ENCODE measurements at regions not wholly inside any gene's neighbourhood (a gene's known extent, or its start where the extent isn't known, plus 50 kb on each side); places are given as distances from the start of the nearest gene placed in this dataset.
"Not testable (repeated sequence)": the region's sequence is repeated elsewhere in the genome, so short reads cannot be mapped to it uniquely, and the experiment has no call there.

DNA sequence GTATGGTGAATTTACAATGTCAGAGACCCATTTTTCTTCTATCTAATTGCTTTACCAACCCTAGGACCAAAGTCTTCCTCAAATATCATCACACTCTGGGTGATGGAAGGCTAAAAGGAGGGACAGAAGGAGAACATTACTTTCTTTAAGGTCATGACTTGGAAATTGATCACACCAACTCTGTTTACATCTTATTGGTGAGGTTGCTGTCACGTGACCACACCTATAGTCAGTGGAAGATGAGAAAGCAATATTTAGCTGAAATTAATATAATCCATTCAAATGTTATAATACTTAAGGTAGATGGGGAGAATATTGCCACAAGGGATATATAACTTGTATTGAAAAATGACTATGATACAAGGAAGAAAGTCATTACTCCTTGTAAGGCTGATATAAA is 183.6 kb upstream of the SMIM30 start:
- no peak for DNase-seq (ENCODE audit: low read depth in 3 of 3)

DNA sequence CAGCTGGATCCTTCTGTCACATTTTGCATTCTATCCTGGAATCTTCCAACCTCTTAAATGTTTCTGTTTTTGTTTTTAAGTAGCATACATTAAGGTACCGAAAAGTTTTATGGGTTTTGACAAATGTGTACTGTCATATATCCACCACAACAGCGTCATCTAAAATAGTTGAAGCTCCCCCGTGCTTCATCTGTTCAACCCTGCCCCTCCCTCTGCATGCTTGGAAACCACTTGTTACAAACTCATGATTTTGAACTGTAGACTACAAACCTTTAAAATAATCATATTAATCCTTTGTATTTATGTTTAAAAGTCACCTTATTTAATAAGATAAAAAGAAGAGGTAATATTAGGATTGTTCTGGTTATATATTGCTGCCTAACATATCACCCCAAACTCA is 182.8 kb upstream of the SMIM30 start:
- DNase-seq (ENCODE audit: low read depth in 3 of 3): no peak

GRCh38 chr7:113299748-113300147 is 181.4 kb upstream of the SMIM30 start:
- no peak for DNase-seq (ENCODE audit: low read depth in 3 of 3)

GRCh38 chr7:113298501-113298900 is 180.1 kb upstream of the SMIM30 start:
- DNase-seq (ENCODE audit: low read depth in 3 of 3): no peak

GRCh38 chr7:113294750-113295149 is 176.4 kb upstream of the SMIM30 start:
- DNase-seq (ENCODE audit: low read depth in 3 of 3): no peak

DNA sequence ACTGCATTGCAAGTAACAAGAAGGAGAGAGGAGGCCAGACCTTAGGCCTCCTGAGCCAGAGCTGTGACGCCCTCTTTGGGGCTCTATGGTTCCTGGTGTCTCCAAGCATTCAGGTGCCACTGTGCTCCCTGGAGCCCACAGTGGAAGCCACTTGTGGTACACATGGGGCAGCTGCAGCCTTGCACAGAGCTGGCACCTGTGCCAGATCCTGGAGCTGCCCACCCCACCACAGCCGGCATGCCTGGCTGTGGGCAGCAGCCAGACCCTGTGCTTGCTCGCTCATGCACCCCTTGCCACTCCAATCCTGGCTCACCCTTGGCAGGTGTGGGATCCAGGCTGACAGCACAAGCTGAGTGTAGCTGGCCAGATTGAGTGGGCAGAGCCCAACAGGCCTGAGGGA is 173.8 kb upstream of the SMIM30 start:
- DNase-seq (ENCODE audit: low read depth in 3 of 3): no peak

- DNase-seq (ENCODE audit: low read depth in 3 of 3): no peak
These were observed 172.7 kb upstream of the SMIM30 start for GRCh38 chr7:113291058-113291457.

GRCh38 chr7:113289140-113289740 is 170.9 kb upstream of the SMIM30 start:
- DNase-seq (ENCODE audit: low read depth in 3 of 3): no peak

DNA sequence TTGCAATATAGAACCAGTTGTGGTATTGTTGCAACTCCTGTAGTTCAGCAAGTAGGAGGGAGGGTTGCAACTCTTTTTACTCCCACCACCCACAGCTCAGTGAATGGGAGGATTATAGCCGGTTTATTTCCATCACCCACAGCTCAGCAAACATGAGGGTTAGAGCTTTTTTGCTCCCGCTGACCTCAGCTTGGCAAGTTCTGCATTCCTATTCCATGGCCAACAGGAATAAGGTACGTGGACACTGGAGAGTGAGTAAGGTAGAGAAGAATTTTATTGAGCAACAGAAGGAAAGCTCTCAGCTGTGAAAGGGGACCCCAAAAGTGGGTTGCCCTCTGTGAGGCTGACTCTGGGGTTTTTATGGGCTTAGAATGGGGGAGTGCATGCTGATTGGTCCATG is 167.1 kb upstream of the SMIM30 start:
- DNase-seq (ENCODE audit: low read depth in 3 of 3): no peak

GRCh38 chr7:113283861-113284260 is 165.5 kb upstream of the SMIM30 start:
- DNase-seq (ENCODE audit: low read depth in 3 of 3): no peak

DNA sequence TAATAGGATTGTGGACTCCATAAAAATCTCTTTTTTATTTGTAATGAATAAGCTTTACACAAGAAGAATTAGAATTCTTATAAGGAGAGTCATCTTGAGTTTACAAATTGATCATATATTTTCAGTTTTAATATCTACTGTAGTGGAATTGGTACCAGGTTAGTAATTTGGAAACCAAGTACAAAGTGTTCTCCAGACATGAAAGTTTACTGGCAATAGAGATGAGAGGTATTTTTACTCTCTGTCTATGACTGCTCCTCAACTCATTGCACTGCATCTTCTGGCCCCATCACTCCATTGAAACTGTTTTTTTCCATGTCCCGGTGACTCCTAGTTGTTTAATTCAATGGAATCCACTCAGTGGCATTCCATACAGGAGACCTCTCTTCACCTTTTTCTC is 164.5 kb upstream of the SMIM30 start:
- DNase-seq (ENCODE audit: low read depth in 3 of 3): no peak

GRCh38 chr7:113281223-113281622 is 162.9 kb upstream of the SMIM30 start:
- no peak for DNase-seq (ENCODE audit: low read depth in 3 of 3)

DNA sequence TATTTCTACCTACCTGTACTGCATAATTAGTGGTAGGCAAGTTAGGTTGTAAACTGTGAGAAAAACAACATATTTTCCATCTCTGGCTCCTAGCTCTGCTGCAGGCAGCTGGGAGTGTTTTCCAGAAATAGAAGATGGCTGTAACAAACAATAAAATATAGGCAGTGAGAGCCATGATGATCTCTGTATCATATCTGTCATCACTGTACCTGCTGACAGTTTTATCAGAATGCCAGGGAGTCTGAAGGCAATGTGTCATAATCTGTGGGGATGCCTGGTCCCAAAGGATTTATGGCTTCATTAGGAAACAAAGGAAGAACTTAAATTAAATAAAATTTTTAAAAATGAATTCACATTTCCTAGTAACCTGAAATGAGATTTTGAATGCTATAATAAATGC is 160.9 kb upstream of the SMIM30 start:
- no peak for DNase-seq (ENCODE audit: low read depth in 3 of 3)

DNA sequence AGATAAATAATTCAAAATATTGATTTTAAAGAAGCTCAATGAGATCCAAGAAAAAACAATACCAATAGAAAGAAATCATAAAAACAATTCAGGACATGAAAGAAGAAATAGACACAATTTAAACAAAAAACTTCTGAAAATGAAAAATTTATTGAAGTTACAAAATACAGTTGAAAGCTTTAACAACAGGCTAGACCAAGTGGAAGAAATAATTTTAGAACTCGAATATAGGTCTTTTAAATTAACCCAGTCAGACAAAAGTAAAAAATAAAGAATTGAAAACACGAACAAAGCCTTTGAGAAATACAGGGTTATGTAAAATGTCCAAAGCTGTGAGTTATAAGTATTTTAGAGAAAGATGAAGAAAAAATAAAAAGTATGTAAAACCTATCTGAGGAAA is 152.4 kb upstream of the SMIM30 start:
- no peak for DNase-seq (ENCODE audit: low read depth in 3 of 3)

GRCh38 chr7:113269592-113269991 is 151.2 kb upstream of the SMIM30 start:
- DNase-seq (ENCODE audit: low read depth in 3 of 3): not testable (repeated sequence)

DNA sequence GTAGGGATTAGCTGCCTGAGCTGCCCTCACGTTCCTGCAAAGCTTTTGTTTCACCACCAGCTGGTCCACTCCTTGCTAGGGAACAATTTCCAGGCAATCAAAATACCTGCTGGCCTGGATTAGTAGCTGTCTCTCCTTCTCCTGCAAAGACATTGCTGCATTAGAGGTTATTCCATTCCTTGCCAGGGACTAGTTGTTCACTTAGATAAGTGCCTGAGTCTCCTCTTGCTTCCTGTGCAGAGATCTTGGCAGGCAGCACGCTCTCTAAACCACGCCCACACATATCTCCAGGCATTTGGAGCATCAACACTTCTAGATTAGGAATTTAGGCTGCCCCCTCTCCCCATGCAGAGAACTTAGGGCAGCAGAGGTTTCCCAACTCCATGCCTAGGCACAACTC is 150.4 kb upstream of the SMIM30 start:
- DNase-seq (ENCODE audit: low read depth in 3 of 3): no peak

GRCh38 chr7:113267885-113268284 is 149.5 kb upstream of the SMIM30 start:
- DNase-seq (ENCODE audit: low read depth in 3 of 3): no peak

- DNase-seq (ENCODE audit: low read depth in 3 of 3): no peak
These were observed 148.9 kb upstream of the SMIM30 start for GRCh38 chr7:113267271-113267670.

DNA sequence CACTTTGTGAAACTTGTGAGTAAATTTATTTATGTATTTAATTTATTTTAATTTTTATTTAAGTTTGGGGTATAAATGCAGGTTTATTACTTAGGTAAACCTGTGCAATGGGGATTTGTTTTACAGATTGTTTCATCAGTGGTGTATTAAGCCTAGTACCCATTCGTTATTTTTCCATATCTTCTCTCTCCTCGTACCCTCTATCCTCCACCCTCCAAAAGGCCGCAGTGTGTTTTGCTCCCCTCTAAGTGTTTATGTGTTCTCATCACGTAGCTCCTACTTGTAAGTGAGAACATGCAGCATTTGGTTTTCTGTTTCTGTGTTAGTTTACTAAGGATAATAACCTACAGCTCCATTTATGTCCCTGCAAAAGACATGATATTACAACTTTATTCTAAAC is 145.4 kb upstream of the SMIM30 start:
- DNase-seq (ENCODE audit: low read depth in 3 of 3): no peak

GRCh38 chr7:113263215-113263742 is 144.9 kb upstream of the SMIM30 start:
- not testable (repeated sequence) for DNase-seq (ENCODE audit: low read depth in 3 of 3)

GRCh38 chr7:113256883-113257531 is 138.7 kb upstream of the SMIM30 start:
- no peak for DNase-seq (ENCODE audit: low read depth in 3 of 3)

DNA sequence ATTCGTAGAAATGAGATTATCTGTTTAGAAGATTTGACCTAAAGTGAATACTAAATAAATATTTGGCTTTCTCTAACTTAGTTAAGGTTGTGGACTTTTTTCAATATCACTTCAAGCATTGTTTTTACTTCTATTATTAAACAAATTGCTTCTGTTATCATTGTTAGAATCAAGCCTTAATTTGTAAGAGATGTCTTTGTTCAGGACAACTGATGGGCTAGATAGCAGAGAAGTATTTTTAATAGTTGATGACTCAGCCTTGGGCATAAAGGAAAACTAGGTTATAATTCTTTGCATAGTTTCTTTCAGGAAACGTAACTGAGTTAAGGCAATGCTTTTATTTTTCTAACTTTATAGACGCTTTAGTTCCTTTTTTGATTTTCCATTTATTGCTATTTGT is 128.8 kb upstream of the SMIM30 start:
- no peak for DNase-seq (ENCODE audit: low read depth in 3 of 3)

GRCh38 chr7:113246738-113247137 is 128.4 kb upstream of the SMIM30 start:
- DNase-seq (ENCODE audit: low read depth in 3 of 3): no peak

GRCh38 chr7:113232885-113233284 is 114.5 kb upstream of the SMIM30 start:
- DNase-seq (ENCODE audit: low read depth in 3 of 3): no peak
